ENCODE measurements at regions not wholly inside any gene's neighbourhood (a gene's known extent, or its start where the extent isn't known, plus 50 kb on each side); places are given as distances from the start of the nearest gene placed in this dataset.
"Not testable (repeated sequence)": the region's sequence is repeated elsewhere in the genome, so short reads cannot be mapped to it uniquely, and the experiment has no call there.

DNA sequence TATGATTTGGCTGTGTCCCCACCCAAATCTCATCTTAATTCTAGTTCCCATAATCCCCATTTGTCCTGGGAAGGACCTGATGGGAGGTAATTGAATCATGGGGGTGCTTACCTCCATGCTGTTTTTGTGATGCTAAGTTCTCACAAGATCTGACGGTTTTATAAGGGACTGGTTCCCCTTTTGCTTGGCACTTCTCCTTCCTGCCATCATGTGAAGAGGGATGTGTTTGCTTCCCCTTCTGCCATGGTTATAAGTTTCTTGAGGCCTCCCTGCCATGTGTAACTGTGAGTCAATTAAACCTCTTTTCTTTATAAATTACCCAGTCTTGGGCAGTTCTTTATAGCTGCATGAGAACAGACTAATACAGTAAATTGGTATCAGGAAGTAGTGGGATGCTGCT lies 114.1 kb downstream of the ZNF648 start:
- DNase-seq, result no peak

DNA sequence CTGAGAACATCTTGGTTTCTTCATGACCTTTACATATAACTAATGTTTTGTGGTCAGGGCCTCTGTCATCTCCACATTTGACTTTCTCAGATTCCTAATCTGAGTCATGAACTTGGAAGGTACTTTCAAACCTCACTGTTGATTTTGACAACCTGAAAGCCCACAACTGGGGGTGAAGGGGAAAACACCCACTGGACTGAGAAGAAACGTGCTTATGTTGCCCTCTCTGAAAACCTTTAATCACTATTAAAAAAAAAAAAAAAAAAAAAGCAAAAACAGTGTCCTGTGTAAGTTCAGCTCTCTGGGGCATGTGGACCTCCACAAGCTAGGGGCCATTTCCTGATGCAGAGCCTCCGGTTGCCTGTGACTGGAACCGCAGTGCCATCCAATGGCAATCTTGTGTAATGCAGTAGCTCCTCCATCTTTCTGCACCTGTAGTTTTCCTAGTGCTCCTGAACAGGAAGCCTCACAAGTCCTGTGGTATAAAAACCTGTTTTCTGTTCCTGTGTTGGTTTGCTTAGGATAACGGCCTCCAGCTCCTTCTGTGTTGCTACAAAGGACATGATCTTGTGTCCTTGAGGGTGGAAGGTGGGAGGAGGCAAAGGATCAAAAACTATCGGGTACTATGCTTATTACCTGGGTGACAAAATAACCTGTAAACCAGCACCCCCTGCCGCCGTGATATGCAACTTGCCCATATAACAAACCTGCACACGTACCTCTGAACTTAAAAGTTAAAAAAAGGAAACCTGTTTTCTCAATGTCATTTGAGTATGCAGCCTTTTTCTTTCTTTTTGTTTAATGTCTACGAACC lies 124.5 kb downstream of the ZNF648 start:
- DNase-seq, result peak; percentile 84

DNA sequence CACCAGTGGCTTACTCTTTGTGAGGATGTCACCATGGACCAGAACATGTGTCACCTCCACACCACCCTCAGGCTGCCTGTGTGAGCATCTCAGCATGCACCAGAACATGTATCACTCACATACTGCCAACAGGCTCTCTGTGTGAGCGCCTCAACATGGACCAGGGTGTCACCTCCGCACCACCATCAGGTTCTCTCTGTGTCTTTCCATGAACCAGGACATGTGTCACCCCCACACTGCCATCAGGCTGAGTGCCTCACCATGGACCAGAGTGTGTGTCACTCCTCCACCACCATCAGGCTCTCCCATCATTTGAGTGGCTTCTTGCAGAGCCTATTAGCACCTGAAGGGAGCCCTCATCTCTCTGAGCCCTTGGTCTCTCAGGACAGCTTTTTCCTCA lies 125.2 kb downstream of the ZNF648 start:
- no peak for DNase-seq

DNA sequence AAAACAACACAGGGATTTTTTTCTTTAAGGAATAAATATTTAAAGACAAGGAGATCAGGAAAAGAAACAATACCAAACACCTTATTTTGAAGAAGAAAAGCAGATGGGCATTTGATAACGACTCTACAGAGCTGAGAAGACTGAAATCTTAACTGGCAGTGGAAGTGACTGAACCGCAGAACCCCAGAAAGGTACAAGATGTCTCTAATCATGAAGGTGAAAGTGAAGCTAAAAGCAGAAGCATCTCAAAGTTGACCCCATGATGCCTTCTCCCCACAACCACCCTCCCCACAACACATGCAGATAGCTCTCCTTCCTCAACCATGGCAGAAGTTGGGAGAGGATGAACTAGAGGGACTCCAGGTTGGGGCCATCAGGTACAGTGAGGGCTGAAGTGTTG lies 129.6 kb downstream of the ZNF648 start:
- no peak for DNase-seq

DNA sequence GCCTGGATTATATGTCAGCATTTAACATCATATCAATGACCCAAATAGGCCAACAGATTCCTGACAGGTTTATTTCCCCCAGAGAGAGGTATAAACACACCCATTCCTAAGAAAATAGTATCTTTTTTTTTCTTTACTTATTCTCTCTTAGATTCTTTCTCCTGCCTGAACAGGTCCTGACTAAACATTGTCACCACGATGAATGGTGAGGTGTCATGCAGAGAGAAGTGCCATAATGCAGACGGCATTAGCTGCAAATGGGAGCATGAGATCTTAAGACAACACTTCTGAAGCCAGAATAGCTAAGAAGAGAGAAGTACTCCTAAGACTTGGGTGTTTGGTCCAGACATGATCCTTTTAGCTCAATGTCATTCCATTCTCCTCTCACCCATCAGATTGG lies 131.3 kb downstream of the ZNF648 start:
- no peak for DNase-seq

DNA sequence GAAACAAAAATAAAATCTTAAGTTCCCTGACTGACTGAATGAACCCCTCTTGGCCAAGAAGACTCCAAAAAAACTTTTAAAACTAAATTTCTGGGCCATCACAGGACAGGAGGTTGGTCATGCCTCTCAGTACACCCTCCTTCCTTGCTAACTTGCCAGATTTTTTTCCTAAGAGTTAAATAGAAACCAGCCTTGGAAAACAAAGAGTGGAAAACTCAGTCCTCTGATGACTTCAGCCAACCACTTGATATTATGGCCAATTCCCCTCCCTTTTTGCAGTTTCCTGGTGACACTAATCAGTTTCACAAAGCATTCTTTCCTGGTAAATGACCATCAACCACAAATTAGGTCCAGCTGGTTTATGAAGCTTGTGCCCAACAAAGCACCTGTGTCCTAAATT lies 134.8 kb downstream of the ZNF648 start:
- DNase-seq, result no peak

DNA sequence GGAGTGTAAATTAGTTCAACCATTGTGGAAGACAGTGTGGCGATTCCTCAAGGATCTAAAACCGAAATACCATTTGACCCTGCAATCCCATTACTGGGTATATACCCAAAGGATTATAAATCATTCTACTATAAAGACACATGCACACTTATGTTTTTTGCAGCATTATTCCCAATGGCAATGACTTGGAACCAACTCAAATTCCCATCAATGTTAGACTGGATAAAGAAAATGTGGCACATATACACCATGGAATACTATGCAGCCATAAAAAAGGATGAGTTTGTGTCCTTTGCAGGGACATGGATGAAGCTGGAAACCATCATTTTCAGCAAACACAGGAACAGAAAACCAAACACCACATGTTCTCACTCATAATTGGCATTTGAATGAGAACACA lies 137.5 kb downstream of the ZNF648 start:
- DNase-seq, result not testable (repeated sequence)

DNA sequence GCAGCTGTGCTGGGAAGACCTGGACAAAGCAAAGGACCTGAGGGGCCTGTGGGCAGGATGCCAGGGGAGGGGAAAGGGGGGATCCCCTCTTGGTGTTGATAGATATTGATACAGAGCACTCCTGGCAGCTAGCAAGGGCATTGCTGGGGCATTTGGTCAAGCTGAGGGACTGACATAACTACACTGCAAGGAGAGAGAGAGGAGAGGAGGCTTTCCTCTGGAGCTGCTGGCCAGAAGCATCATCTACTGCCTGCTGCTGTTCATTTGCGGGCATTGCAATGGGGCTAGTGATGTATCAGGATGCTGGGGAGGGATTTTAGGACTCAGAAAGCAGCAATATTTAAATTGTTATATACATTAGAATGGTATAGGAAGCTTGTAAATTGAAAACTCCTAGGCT lies 142.0 kb downstream of the ZNF648 start:
- no peak for DNase-seq

DNA sequence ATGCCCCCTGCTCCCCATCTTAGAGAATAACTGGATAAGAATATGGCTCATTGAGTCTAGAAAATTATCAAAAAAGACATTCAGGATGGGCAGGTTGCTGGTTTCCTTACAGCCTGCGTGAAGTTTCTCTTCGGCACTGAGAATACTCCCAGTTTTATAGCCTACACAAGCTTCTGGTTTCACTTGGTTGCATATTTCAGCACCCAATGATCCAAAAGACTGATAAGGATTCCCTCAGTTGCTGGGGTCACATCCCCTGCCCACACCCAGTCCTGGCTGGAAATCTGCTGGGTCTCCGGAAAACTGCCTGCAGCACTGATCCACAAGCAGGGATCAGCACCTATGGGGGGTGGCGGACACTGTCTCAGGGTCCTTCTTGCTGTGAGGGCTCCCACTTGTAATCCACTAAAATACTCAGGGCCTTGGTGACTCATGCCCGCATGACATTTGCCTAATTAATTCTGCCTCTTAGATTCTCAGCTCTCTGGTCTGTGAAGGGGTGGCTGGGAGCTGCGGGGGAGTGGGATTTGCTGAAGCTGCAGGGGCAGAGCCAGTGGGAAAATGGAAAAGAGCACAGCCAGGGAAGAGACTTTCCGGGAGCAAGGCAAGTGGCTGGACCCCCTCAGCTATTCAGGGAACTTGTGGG lies 142.5 kb downstream of the ZNF648 start:
- DNase-seq, result no peak

DNA sequence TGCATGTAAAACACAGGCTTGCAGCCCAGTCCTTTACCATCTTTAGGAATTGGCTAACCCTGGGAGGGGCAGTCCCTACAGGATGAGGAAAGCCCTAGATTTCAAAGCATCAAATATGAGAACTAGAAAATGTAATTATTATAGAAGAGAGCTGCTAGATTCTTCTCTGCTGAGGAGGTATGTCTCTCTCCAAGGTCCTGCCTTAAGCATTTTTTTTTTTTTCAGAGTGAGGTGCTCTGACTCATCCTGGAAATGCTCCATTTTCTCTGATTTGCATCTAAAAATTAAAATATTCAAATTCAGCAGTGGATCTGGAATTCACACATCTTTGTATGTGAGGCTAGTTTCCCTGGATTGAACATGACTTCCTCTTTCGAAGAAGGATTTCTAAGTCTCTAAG lies 149.8 kb downstream of the ZNF648 start:
- DNase-seq, result no peak

DNA sequence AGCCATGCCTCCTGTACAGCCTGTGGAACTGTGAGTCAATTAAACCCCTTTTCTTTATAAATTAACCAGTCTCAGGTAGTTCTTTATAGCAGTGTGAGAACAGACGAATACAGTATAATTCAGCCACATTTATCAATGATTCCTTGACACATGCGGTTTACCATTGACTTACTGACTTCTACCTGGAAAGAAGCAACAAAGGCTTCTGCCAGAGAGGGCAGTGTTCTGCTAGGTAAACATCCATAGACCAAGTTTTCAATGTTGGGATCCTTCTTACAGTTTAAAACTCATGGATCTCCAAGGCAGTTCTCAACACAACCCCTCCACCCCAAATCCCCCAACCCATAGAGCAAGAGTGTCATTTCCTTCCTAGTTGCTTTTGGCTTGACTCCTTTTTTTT lies 150.6 kb downstream of the ZNF648 start:
- peak; percentile 22 for DNase-seq

DNA sequence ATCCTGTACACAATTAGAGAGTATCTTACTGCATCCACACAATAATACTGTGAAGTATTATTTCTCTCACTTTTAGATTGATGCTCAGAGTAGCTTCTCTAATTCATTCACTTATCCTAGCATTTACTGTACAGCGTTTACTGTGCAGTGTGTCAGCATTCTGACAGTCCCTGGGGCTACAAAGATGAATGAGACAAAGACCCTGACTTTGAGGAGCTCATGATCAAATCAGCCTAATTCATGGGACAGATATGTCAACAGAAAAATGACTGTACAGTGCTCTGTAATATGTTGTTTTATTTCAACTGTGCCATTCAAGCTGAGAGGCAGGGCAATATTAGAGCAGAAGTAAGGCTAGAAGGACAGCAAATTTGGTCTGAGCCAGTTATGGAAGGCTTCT lies 152.5 kb downstream of the ZNF648 start:
- no peak for DNase-seq

DNA sequence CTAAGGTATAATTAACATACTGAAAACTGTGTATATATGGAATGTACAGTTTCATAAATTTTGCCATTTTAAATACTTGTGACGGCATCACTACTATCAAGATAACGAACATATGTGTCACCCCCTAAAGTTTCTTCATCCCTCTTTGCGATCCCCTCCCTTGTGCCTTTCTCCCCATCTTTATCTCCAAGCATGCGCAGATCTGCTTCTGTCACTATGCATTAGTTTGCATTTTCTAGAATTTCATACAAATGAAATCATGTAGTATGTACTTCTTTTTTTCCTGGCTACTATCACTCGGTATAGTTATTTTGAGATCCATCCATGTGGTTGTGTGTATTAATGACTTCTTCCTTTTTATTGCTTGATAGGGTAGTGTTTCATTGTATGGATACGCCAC lies 154.9 kb downstream of the ZNF648 start:
- no peak for DNase-seq

DNA sequence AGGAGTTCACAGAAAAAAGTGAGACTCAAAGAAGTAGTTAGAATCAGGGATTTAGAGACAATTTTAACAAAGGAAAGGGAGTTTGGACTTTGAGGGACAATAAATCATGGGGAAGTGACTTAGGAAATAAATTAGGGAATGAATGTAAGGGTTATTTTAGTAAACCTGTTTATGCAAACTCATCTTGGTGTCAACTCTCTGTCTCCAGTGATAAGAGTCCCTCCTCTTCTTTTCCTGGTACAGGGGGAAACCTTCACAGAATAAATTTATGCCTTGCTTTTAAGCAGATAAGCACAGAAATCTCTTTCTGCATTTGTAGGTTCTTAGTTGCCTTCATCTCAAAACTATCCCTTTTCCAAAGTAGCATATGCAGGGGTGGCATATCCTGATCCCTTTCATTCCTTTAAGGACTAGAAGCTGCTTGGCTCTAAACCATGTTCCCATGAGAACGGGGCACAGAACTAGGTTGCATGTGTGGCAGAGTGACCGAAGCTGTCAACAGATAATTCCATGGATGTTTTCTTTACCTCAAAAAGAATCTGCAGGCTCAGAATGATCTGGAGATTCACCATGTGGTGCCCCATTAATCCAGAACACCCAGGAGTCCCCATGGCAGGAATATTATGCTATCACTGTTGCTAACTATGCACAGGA lies 155.4 kb downstream of the ZNF648 start:
- DNase-seq, result no peak

DNA sequence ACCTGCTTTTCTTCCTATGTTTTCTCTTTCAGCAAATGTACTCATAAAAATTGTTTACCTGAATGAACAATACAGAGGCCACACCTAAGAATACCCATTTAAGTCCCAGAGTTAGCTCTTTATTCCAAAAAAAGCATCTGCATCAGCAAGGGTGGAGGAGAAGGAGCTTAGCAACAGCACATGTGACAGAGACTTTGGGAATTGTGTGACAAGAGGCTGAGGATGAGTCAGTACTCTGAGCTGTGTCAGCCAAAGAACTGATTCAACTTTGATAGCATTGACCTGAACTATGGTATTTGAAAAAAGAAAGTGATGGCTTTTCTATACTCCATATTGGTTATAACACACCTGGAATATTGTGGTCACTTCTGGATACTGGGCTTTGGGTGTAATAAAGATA lies 162.7 kb downstream of the ZNF648 start:
- no peak for DNase-seq

DNA sequence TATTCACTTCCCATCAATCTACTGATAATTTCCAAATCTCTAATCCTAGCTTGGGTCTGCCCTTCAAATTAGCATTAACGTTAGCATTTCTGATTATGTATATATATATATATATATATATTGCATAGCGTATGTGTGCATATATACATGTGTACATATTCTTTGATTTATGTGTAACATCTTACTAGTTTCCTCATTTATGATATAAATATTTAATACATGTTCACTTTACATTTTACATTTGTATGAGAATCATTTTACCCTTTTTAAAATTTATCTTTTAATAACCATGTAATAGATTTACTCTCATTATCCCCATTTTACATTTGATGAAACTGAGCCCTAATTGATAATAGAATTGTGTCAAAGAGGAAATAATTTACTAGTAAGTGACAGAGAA lies 164.7 kb downstream of the ZNF648 start:
- DNase-seq, result no peak

DNA sequence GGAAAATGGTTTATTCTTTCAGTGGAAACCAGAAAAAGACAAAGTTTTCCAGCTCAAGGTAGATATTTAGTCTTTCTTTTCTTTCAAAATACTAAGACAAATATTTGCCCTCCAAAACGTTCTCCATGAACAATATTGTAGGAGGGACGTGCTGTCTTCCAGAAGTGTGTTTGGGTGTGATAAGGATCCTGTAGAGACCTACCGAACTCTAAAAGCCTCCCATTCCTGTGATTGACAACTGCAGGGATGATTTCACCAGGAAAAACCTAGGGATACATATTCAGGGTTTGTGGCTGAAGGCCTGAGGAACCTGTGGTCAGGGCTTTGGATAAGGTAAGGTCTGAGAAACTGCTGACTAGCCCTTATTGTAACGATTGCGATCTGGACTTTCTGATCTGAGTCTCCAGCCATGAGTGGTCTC lies 167.1 kb downstream of the ZNF648 start:
- DNase-seq, result no peak

DNA sequence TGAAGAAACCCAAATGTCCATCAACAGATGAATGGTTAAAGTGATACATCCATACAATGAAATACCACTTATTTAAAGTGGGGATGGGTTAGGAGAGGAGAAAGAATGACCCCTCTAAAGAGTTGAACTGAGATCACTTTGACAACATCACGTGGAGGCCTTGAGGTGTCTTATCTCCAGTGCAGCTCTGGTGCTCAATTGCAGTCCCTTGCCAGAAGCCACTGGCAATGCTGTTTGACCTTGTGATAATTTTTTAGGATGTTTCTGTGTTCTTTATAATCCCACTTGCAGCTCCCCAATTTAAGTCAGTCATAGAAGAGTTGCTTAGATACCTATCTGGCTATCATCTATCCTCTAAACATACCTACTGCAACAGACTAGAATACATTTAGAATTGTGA lies 167.6 kb downstream of the ZNF648 start:
- DNase-seq, result no peak

DNA sequence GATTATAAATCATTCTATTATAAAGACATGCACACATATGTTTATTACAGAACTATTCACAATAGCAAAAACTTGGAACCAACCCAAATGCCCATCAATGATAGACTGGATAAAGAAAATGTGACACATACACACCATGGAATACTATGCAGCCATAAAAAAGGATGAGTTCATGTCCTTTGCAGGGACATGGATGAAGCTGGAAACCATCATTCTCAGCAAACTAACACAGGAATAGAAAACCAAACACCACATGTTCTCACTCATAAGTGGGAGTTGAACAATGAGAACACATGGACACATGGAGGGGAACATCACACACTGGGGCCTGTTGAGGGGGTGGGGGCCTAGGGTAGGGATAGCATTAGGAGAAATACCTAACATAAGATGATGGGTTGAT lies 168.4 kb downstream of the ZNF648 start:
- not testable (repeated sequence) for DNase-seq

DNA sequence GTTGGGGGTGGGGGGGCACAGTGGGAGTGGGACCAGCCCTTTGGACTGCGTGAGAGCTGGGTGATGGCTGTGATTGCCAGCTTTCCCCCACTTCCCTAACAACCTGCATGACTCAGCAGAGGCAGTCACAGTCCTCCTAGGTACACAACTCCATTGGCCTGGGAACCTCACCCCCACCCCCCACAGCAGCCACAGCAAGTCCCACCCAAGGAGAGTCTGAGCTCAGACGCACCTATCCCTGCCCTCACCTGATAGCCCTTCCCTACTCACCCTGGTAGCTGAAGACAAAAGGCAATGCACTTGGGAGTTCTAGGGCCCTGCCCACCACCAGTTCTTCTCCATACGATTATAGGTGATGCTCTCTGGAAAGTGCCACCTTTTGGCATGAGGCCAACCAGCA lies 188.9 kb downstream of the ZNF648 start:
- no peak for DNase-seq

DNA sequence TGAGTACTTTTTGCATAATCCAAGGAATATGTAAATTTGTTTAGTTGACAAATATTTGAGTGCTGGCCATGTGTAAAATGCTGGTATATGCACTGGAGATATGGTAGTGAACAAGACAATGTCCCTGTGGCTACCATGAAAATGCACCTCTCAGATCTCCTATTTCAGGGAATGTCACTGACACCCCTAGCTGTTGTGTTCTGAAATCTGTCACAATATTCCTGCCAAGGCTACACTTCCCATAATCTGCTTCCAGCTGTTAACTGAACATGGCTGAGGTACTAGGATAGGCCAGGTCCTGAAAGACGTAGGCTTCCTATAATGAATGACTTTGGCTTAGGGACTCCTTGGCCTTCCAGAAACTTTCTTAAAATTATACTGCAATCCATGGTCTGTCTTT lies 197.8 kb downstream of the ZNF648 start:
- no peak for DNase-seq

DNA sequence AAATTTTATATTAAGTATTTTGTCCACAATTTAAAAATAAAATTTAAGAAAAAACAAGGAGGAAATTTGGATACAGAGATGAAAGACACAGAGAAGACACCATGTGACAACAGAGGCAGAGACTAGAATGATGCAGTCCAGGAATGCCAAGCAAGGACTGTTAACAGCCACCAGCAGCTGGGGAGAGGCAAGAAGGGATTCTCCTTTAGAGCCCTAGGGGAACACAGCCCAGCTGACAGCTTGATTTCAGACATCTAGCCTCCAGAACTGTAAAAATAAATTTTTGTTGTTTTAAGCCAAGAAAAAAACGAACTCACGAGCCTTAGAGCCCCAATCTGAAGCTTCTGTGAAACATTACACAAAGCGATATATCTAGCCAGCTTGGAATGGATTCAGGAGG lies 198.5 kb downstream of the ZNF648 start:
- DNase-seq, result no peak

DNA sequence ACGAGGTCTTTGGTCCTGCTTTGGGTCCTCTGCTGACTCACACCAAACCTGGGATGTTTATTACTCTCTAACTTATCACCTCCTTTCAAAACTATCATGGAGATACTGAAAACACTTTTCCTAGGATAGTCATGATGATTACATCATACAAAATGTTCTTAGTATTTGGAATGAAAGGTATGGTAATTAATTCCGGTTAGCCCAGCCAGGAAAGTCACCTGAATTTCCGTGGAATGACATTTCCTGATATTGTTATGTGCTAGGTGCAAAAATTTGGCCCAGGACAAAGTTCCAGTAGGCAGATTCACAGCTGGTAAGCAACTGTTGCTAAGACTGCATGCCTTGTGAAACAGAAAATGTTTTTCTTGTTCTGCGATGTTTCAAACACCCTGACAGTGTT lies 203.4 kb downstream of the ZNF648 start:
- DNase-seq, result no peak
